ENCODE measurements at regions not wholly inside any gene's neighbourhood (a gene's known extent, or its start where the extent isn't known, plus 50 kb on each side); places are given as distances from the start of the nearest gene placed in this dataset.

DNA sequence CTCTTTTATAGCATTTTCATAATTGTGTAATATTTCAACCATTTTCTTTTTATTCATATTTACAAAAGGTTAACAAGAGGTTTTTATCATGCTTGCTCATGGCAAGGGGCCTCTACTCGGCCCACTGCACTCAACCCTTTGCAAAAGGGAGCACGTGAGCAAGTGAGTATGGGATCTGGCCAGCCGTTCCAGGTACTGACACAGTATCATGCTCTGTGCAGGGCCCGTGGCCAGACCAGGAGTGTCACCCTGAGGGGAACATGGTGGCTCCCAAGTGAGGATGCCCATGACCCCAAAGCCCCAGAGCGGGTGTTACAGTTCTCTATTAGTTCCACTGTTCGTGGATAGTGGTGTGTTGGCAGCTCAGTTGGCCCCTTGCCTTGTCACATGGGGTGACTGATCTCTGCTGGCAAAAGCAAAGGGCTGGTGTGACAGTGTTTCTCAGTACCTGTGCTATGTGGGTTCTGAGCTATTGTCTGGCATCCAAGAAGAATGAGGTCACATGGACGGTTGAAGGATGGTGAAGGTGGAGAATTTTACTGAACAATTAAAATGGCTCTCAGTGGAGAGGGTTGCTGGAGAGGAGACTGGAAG lies 777.2 kb upstream of the ADAMTS5 start:
- DNase-seq: no peak
- TF ChIP-seq POLR2A (IDR thresholded peaks at IDR 0.05; ENCODE audit: low read length) (no peak), GATA1 (IDR thresholded peaks at IDR 0.05; ENCODE audit: low read depth, low read length) (no peak)

- TF ChIP-seq POLR2A (IDR thresholded peaks at IDR 0.05; ENCODE audit: low read length) (no peak), GATA1 (IDR thresholded peaks at IDR 0.05; ENCODE audit: low read depth, low read length) (no peak)
- DNase-seq: no peak
These were observed 774.8 kb upstream of the ADAMTS5 start for GRCh38 chr21:27741736-27742135.

- TF ChIP-seq POLR2A (IDR thresholded peaks at IDR 0.05; ENCODE audit: low read length): no peak
- TF ChIP-seq GATA1 (IDR thresholded peaks at IDR 0.05; ENCODE audit: low read depth, low read length): no peak
- DNase-seq: no peak
These were observed 773.2 kb upstream of the ADAMTS5 start for GRCh38 chr21:27740084-27740483.

GRCh38 chr21:27739187-27739586 lies 772.3 kb upstream of the ADAMTS5 start:
- TF ChIP-seq POLR2A (IDR thresholded peaks at IDR 0.05; ENCODE audit: low read length) (no peak), GATA1 (IDR thresholded peaks at IDR 0.05; ENCODE audit: low read depth, low read length) (no peak)
- DNase-seq: no peak

DNA sequence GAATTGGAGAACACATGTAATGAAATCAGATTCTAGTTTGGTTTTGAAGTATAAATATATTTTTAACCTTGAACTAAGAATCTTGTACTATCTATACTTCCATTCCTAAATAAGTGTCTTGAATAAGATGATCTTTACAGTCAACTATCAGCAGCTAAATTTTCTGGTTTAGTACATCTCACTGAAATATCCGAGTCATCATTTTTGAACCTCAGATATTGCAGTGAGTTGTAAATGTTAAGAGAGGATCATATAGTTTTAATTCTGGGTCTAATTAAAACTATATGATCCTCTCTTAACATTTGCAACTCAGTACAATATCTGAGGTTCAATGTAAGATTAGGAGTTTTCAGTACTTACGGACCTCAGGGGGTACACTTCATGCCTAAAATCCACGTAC lies 768.8 kb upstream of the ADAMTS5 start:
- TF ChIP-seq POLR2A (IDR thresholded peaks at IDR 0.05; ENCODE audit: low read length) (no peak), GATA1 (IDR thresholded peaks at IDR 0.05; ENCODE audit: low read depth, low read length) (no peak)
- no peak for DNase-seq

GRCh38 chr21:27734146-27734545 lies 767.3 kb upstream of the ADAMTS5 start:
- DNase-seq: no peak
- no peak for TF ChIP-seq GATA1 (IDR thresholded peaks at IDR 0.05; ENCODE audit: low read depth, low read length)
- TF ChIP-seq POLR2A (IDR thresholded peaks at IDR 0.05; ENCODE audit: low read length): no peak

DNA sequence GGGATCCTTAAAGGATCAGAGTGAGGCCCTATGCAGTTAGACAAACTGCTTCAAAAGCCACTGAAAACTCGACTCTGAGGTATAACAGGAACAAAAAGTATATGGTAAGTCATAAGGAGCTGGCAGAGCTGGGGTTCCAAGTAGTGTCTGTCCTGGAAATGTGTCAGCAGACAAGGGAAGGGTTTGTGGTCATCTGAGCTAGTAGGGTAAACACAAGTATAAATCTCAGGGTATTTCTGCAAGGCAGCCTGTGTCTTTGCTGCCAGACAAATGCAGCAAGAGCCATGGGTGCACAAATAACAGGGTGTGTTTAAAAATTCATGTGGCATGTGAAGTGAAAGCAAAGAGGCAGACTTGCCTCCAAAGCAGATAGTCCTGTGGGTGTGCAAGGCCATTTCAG lies 759.0 kb upstream of the ADAMTS5 start:
- DNase-seq: no peak
- TF ChIP-seq POLR2A (IDR thresholded peaks at IDR 0.05; ENCODE audit: low read length): no peak
- no peak for TF ChIP-seq GATA1 (IDR thresholded peaks at IDR 0.05; ENCODE audit: low read depth, low read length)

- no peak for TF ChIP-seq POLR2A (IDR thresholded peaks at IDR 0.05; ENCODE audit: low read length)
- no peak for TF ChIP-seq GATA1 (IDR thresholded peaks at IDR 0.05; ENCODE audit: low read depth, low read length)
- DNase-seq: no peak
These were observed 755.2 kb upstream of the ADAMTS5 start for GRCh38 chr21:27722095-27722494.

- no peak for TF ChIP-seq GATA1 (IDR thresholded peaks at IDR 0.05; ENCODE audit: low read depth, low read length)
- no peak for TF ChIP-seq POLR2A (IDR thresholded peaks at IDR 0.05; ENCODE audit: low read length)
- DNase-seq: no peak
These were observed 754.8 kb upstream of the ADAMTS5 start for GRCh38 chr21:27721675-27722074.

DNA sequence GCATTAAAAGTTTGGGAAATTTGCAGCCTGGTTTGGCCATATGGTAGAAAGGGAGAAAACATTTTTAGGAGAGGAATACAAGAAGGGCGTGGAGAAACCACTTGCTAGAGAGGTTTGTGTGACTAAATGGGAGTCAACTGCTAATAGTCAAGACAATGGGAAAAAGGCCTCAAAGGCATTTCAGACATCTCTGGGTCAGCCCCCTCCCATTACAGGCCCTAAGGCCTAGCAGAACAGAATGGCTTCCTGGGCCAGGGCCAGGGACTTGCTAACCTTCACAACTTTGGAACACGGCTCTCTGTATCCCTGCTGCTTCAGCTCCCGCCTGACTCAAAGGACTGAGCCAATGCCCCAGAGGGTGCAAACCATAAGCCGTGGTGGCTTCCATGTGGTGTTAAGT lies 752.3 kb upstream of the ADAMTS5 start:
- DNase-seq: no peak

DNA sequence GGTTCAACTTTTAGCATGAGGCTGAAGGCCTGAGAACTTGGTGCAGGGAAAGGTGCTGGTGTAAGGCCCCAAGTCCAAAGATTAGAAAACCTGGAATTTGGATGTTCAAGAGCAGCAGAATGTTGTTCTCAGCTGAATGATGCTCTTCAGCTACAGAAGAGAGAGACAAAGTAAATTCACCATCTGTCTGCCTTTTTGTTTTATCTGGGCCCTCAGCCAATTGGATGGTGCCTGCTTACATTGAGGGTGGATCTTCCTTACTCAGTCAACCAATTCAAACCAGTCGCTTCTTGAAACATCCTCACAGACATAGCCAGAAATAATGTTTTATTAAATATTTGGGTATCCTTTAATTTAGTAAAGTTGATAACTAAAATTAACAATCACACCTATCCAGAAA lies 748.2 kb upstream of the ADAMTS5 start:
- TF ChIP-seq POLR2A (IDR thresholded peaks at IDR 0.05; ENCODE audit: low read length) (no peak), GATA1 (IDR thresholded peaks at IDR 0.05; ENCODE audit: low read depth, low read length) (no peak)
- no peak for DNase-seq

More for the DNA sequence above, 752.3 kb upstream of the ADAMTS5 start:
- TF ChIP-seq GATA1 (IDR thresholded peaks at IDR 0.05; ENCODE audit: low read depth, low read length) (no peak), POLR2A (IDR thresholded peaks at IDR 0.05; ENCODE audit: low read length) (no peak)

DNA sequence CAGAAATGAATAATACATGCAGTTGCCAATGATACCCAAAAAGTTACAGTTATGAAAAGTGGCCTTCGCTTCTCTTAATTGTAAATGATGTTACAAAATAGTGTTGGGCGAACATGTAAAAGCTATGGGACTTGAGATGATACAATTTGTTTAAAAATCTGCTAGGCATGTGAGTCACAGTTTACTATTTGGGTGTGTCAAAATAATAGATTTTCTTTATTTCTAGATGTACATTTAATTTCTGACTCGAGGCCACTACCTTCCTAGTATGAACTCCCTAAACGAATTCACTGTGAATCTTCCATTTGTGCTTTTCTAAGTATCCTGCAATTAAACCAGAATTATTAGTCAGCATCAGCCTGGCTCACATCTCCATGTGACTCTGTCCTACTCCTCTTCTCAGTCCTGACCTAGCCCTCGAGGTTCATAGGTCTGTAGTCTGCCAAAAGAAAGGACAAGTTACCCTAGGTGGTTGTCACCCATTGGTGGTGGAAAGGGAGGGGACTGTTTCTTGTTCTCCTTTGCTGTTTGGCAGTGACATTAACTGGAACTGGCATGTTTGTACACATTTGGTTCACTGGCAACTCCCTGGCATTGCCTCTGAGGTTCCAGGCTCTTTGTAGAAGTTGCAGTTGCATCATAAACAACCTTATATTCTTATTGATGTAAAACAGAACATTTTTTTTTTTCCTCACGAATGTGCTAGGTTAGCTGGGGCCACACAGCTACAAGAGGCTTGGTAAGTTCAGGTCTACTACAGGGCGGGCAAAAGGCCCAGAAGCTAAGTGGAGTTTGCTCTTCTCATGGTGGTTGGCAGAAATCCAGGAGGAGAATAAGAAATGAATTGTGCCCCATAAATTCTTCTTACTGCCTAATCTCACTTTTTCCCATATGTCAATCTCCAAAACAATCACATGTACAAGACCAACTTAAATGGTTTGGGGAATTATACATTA lies 746.5 kb upstream of the ADAMTS5 start:
- TF ChIP-seq GATA1 (IDR thresholded peaks at IDR 0.05; ENCODE audit: low read depth, low read length) (no peak), POLR2A (IDR thresholded peaks at IDR 0.05; ENCODE audit: low read length) (no peak)
- DNase-seq: no peak

GRCh38 chr21:27704567-27705166 lies 737.8 kb upstream of the ADAMTS5 start:
- no peak for DNase-seq
- TF ChIP-seq POLR2A (IDR thresholded peaks at IDR 0.05; ENCODE audit: low read length) (no peak), GATA1 (IDR thresholded peaks at IDR 0.05; ENCODE audit: low read depth, low read length) (no peak)

- no peak for DNase-seq
- TF ChIP-seq POLR2A (IDR thresholded peaks at IDR 0.05; ENCODE audit: low read length): no peak
- no peak for TF ChIP-seq GATA1 (IDR thresholded peaks at IDR 0.05; ENCODE audit: low read depth, low read length)
These were observed 736.9 kb upstream of the ADAMTS5 start for GRCh38 chr21:27703791-27704190.
